ENCODE measurements at regions not wholly inside any gene's neighbourhood (a gene's known extent, or its start where the extent isn't known, plus 50 kb on each side); places are given as distances from the start of the nearest gene placed in this dataset.

- Histone ChIP-seq H3K4me1 (ENCODE audit: insufficient read depth, low read length) (no peaks in the 10 kb centered on the region), H3K79me2 (ENCODE audit: insufficient read depth, low read length) (no peaks in the 10 kb centered on the region), H3K9me3 (ENCODE audit: insufficient read depth, low read depth, low read length) (no peaks in the 10 kb centered on the region), H3K36me3 (ENCODE audit: insufficient read depth, low read length) (no peaks in the 10 kb centered on the region), H4K20me1 (ENCODE audit: insufficient read depth, low read length) (no peaks in the 10 kb centered on the region), H3K27ac (ENCODE audit: low read depth, low read length) (no peak overlapping the region), H3K9ac (ENCODE audit: low read length) (no peak overlapping the region), H3K4me2 (ENCODE audit: low read length) (no peak overlapping the region), H3K27me3 (ENCODE audit: insufficient read depth, low read length) (no peaks in the 10 kb centered on the region), H2AFZ (ENCODE audit: low read depth, low read length) (no peak overlapping the region), H3K4me3 (ENCODE audit: insufficient read depth, low read depth, low read length) (no peak overlapping the region)
- peaks cover 5% of the 10 kb centered on the region for H3K4me1 Mint-ChIP-seq (ENCODE audit: low read depth, unreplicated experiment)
- no peaks in the 10 kb centered on the region for H3K27me3 Mint-ChIP-seq (ENCODE audit: low read depth, unreplicated experiment)
- no peak overlapping the region for H3K4me3 Mint-ChIP-seq (ENCODE audit: unreplicated experiment)
- no peak for TF ChIP-seq EZH2 (IDR thresholded peaks at IDR 0.05; ENCODE audit: insufficient read depth, low read length)
- TF ChIP-seq, protein P1, sequence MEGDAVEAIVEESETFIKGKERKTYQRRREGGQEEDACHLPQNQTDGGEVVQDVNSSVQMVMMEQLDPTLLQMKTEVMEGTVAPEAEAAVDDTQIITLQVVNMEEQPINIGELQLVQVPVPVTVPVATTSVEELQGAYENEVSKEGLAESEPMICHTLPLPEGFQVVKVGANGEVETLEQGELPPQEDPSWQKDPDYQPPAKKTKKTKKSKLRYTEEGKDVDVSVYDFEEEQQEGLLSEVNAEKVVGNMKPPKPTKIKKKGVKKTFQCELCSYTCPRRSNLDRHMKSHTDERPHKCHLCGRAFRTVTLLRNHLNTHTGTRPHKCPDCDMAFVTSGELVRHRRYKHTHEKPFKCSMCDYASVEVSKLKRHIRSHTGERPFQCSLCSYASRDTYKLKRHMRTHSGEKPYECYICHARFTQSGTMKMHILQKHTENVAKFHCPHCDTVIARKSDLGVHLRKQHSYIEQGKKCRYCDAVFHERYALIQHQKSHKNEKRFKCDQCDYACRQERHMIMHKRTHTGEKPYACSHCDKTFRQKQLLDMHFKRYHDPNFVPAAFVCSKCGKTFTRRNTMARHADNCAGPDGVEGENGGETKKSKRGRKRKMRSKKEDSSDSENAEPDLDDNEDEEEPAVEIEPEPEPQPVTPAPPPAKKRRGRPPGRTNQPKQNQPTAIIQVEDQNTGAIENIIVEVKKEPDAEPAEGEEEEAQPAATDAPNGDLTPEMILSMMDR (IDR thresholded peaks at IDR 0.05; ENCODE audit: insufficient read depth, low read depth, low read length), result no peak
- FAIRE-seq, result no peak
- DNase-seq (ENCODE audit: low read depth), result no peak
- H3K27ac Mint-ChIP-seq (ENCODE audit: unreplicated experiment), result peak overlapping the region; percentile 6
- H3K9me3 Mint-ChIP-seq (ENCODE audit: unreplicated experiment), result no peaks in the 10 kb centered on the region
- H3K36me3 Mint-ChIP-seq (ENCODE audit: low read depth, unreplicated experiment), result no peaks in the 10 kb centered on the region
These were observed 695.7 kb upstream of the GALNTL6 start for GRCh38 chr4:171117457-171117856.

GRCh38 chr4:171101845-171102244, 711.4 kb upstream of the GALNTL6 start:
- no peak overlapping the region for H3K27ac Mint-ChIP-seq (ENCODE audit: unreplicated experiment)
- Histone ChIP-seq H2AFZ (ENCODE audit: low read depth, low read length) (no peak overlapping the region), H3K79me2 (ENCODE audit: insufficient read depth, low read length) (no peaks in the 10 kb centered on the region), H3K36me3 (ENCODE audit: insufficient read depth, low read length) (no peaks in the 10 kb centered on the region), H4K20me1 (ENCODE audit: insufficient read depth, low read length) (no peaks in the 10 kb centered on the region), H3K27ac (ENCODE audit: low read depth, low read length) (no peak overlapping the region), H3K9me3 (ENCODE audit: insufficient read depth, low read depth, low read length) (no peaks in the 10 kb centered on the region), H3K9ac (ENCODE audit: low read length) (no peak overlapping the region), H3K4me2 (ENCODE audit: low read length) (no peak overlapping the region), H3K4me3 (ENCODE audit: insufficient read depth, low read depth, low read length) (no peak overlapping the region), H3K4me1 (ENCODE audit: insufficient read depth, low read length) (no peaks in the 10 kb centered on the region), H3K27me3 (ENCODE audit: insufficient read depth, low read length) (no peaks in the 10 kb centered on the region)
- no peak overlapping the region for H3K4me3 Mint-ChIP-seq (ENCODE audit: unreplicated experiment)
- TF ChIP-seq, protein P1 (IDR thresholded peaks at IDR 0.05; ENCODE audit: insufficient read depth, low read depth, low read length), result no peak
- no peak for TF ChIP-seq EZH2 (IDR thresholded peaks at IDR 0.05; ENCODE audit: insufficient read depth, low read length)
- FAIRE-seq (no peak), DNase-seq (ENCODE audit: low read depth) (no peak)
- no peaks in the 10 kb centered on the region for H3K36me3 Mint-ChIP-seq (ENCODE audit: low read depth, unreplicated experiment)
- no peaks in the 10 kb centered on the region for H3K27me3 Mint-ChIP-seq (ENCODE audit: low read depth, unreplicated experiment)
- no peaks in the 10 kb centered on the region for H3K4me1 Mint-ChIP-seq (ENCODE audit: low read depth, unreplicated experiment)
- H3K9me3 Mint-ChIP-seq (ENCODE audit: unreplicated experiment), result peaks cover 2% of the 10 kb centered on the region

DNA sequence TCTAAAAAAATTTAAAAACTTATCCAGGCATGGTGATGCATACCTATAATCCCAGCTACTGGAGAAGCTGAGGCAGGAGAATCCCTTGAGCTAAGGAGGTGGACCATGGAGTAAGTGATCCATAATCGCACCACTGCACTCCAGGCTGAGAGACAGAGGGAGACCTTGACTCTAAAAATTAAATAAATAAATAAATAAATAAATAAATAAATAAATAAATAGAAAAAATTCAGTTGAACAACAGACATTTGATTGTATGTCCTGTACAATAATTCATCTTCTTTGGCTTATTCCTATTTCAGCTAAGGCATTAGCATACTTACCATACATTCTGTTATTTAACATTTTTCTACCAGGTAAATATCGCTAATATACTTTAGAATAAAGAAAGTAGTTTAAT, 726.1 kb upstream of the GALNTL6 start:
- no peaks in the 10 kb centered on the region for H3K36me3 ChIP-seq (ENCODE audit: insufficient read depth, low read length)
- H3K9ac ChIP-seq (ENCODE audit: low read length), result no peak overlapping the region
- TF ChIP-seq, protein P1 (IDR thresholded peaks at IDR 0.05; ENCODE audit: insufficient read depth, low read depth, low read length), result no peak
- TF ChIP-seq EZH2 (IDR thresholded peaks at IDR 0.05; ENCODE audit: insufficient read depth, low read length), result no peak
- Mint-ChIP-seq H3K27me3 (ENCODE audit: low read depth, unreplicated experiment) (no peaks in the 10 kb centered on the region), H3K4me3 (ENCODE audit: unreplicated experiment) (no peak overlapping the region), H3K4me1 (ENCODE audit: low read depth, unreplicated experiment) (no peaks in the 10 kb centered on the region), H3K27ac (ENCODE audit: unreplicated experiment) (no peak overlapping the region), H3K9me3 (ENCODE audit: unreplicated experiment) (no peaks in the 10 kb centered on the region), H3K36me3 (ENCODE audit: low read depth, unreplicated experiment) (no peaks in the 10 kb centered on the region)
- H3K4me2 ChIP-seq (ENCODE audit: low read length), result no peak overlapping the region
- no peaks in the 10 kb centered on the region for H3K79me2 ChIP-seq (ENCODE audit: insufficient read depth, low read length)
- FAIRE-seq, result no peak
- no peak overlapping the region for H3K4me3 ChIP-seq (ENCODE audit: insufficient read depth, low read depth, low read length)
- no peak overlapping the region for H2AFZ ChIP-seq (ENCODE audit: low read depth, low read length)
- no peaks in the 10 kb centered on the region for H3K27me3 ChIP-seq (ENCODE audit: insufficient read depth, low read length)
- DNase-seq (ENCODE audit: low read depth), result no peak
- H3K9me3 ChIP-seq (ENCODE audit: insufficient read depth, low read depth, low read length), result no peaks in the 10 kb centered on the region
- no peak overlapping the region for H3K27ac ChIP-seq (ENCODE audit: low read depth, low read length)
- H4K20me1 ChIP-seq (ENCODE audit: insufficient read depth, low read length), result no peaks in the 10 kb centered on the region
- H3K4me1 ChIP-seq (ENCODE audit: insufficient read depth, low read length), result no peaks in the 10 kb centered on the region

Measured in astrocyte (in vitro differentiated cells and primary cell).